Dendritic cell treated with granulocyte-macrophage colony-stimulating factor and Interleukin-4, amounts not matched to agents 40 ng/mL and 50 ng/mL, for 4 days (primary cell): ENCODE measurements at regions not wholly inside any gene's neighbourhood (a gene's known extent, or its start where the extent isn't known, plus 50 kb on each side); places are given as distances from the start of the nearest gene placed in this dataset.
"Not testable (repeated sequence)": the region's sequence is repeated elsewhere in the genome, so short reads cannot be mapped to it uniquely, and the experiment has no call there.

Experiments
- H3K27ac Mint-ChIP-seq: one replicate; pipeline ENCODE4 v1.8.0; 2022; ENCODE audit warnings: mild to moderate bottlenecking, mixed read lengths
- H3K27me3 Mint-ChIP-seq: one replicate; pipeline ENCODE4 v1.8.0; 2022; ENCODE audit warnings: mild to moderate bottlenecking, mixed read lengths
- H3K36me3 Mint-ChIP-seq: one replicate; pipeline ENCODE4 v1.8.0; 2022; ENCODE audit warnings: low read depth, mixed read lengths
- H3K4me1 Mint-ChIP-seq: one replicate; pipeline ENCODE4 v1.8.0; 2022; ENCODE audit warnings: low read depth, mixed read lengths
- H3K4me3 Mint-ChIP-seq: one replicate; pipeline ENCODE4 v1.8.0; 2022; ENCODE audit warnings: mild to moderate bottlenecking, moderate library complexity, mixed read lengths
- H3K9me3 Mint-ChIP-seq: one replicate; pipeline ENCODE4 v1.8.0; 2022; ENCODE audit warnings: mixed read lengths
- intact Hi-C: fragments of 100-400 bp; cut with micrococcal nuclease; formaldehyde crosslinking; loops from one replicate; pipeline ENCODE4 v1.15.0; 2022

- H3K9me3 Mint-ChIP-seq: peaks cover 17% of the 10 kb centered on the region
- no peaks in the 10 kb centered on the region for H3K4me1 Mint-ChIP-seq
- intact Hi-C loops: no loop called here
- H3K4me3 Mint-ChIP-seq: no peak overlapping the region
- H3K27me3 Mint-ChIP-seq: no peaks in the 10 kb centered on the region
- no peak overlapping the region for H3K27ac Mint-ChIP-seq
- H3K36me3 Mint-ChIP-seq: no peaks in the 10 kb centered on the region
Observed at GRCh38 chr3:20747741-20748140, 561.7 kb upstream of the SGO1 start.

- Mint-ChIP-seq H3K4me1 (no peaks in the 10 kb centered on the region), H3K27ac (no peak overlapping the region), H3K27me3 (no peaks in the 10 kb centered on the region), H3K36me3 (no peaks in the 10 kb centered on the region), H3K4me3 (no peak overlapping the region), H3K9me3 (peaks cover 13% of the 10 kb centered on the region)
- intact Hi-C loops: no loop called here
Observed at GRCh38 chr3:20743553-20744321, 557.7 kb upstream of the SGO1 start.

GRCh38 chr3:20742903-20743552 is 557.0 kb upstream of the SGO1 start:
- intact Hi-C loops: no loop called here
- H3K4me3 Mint-ChIP-seq: no peak overlapping the region
- H3K36me3 Mint-ChIP-seq: no peaks in the 10 kb centered on the region
- H3K27me3 Mint-ChIP-seq: no peaks in the 10 kb centered on the region
- H3K27ac Mint-ChIP-seq: no peak overlapping the region
- H3K9me3 Mint-ChIP-seq: peaks cover 7% of the 10 kb centered on the region
- H3K4me1 Mint-ChIP-seq: no peaks in the 10 kb centered on the region

GRCh38 chr3:20741381-20741780 is 555.4 kb upstream of the SGO1 start:
- H3K36me3 Mint-ChIP-seq: no peaks in the 10 kb centered on the region
- no peaks in the 10 kb centered on the region for H3K27me3 Mint-ChIP-seq
- H3K9me3 Mint-ChIP-seq: no peaks in the 10 kb centered on the region
- intact Hi-C loops: no loop called here
- no peak overlapping the region for H3K4me3 Mint-ChIP-seq
- no peak overlapping the region for H3K27ac Mint-ChIP-seq
- H3K4me1 Mint-ChIP-seq: no peaks in the 10 kb centered on the region

DNA sequence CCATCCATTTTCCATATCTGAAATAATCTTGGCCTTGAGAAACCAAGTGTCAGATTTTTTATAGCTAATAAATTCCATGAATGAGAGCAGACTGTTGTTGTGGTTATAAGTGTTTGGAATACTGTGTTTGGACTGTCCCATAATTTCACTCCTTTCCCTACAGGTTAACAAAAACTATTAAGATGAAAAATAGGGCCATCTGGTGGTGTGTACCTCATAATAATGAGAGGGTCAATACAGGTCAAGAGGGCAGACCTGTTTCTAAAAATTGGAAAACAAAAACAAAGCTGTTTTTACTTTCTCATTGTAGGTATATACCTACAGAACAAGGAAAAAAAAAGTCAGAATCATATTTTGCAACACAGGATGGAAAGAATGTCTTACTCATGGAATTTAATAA is 553.8 kb upstream of the SGO1 start:
- no peak overlapping the region for H3K27ac Mint-ChIP-seq
- H3K4me1 Mint-ChIP-seq: no peaks in the 10 kb centered on the region
- H3K4me3 Mint-ChIP-seq: no peak overlapping the region
- intact Hi-C loops: no loop called here
- H3K27me3 Mint-ChIP-seq: no peaks in the 10 kb centered on the region
- H3K36me3 Mint-ChIP-seq: no peaks in the 10 kb centered on the region
- H3K9me3 Mint-ChIP-seq: no peaks in the 10 kb centered on the region

GRCh38 chr3:20736287-20736852 is 550.4 kb upstream of the SGO1 start:
- Mint-ChIP-seq H3K27me3 (no peaks in the 10 kb centered on the region), H3K4me1 (no peaks in the 10 kb centered on the region), H3K9me3 (peaks cover 2% of the 10 kb centered on the region), H3K27ac (no peak overlapping the region), H3K4me3 (no peak overlapping the region), H3K36me3 (no peaks in the 10 kb centered on the region)
- intact Hi-C loops: no loop called here

DNA sequence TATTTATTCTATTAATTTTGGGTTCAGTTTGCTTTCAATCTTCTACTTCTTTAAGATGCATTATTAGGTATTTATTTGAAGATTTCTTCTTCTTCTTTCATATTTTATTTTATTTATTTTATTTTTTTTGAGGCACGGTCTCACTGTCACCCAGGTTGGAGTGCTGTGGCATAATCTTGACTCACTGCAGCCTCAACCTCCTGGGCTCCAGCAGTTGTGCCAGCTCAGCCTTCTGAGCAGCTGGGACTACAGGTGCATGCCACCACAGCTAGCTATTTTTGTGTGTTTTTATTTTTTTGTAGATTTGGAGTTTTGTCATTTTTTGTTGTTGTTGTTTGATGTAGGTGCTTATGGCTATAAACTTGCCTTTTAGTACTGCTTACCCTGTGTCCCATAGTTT is 543.2 kb upstream of the SGO1 start:
- Mint-ChIP-seq H3K4me1 (no peaks in the 10 kb centered on the region), H3K27me3 (no peaks in the 10 kb centered on the region), H3K9me3 (peaks cover 36% of the 10 kb centered on the region), H3K4me3 (no peak overlapping the region), H3K36me3 (no peaks in the 10 kb centered on the region), H3K27ac (no peak overlapping the region)
- intact Hi-C loops: no loop called here

DNA sequence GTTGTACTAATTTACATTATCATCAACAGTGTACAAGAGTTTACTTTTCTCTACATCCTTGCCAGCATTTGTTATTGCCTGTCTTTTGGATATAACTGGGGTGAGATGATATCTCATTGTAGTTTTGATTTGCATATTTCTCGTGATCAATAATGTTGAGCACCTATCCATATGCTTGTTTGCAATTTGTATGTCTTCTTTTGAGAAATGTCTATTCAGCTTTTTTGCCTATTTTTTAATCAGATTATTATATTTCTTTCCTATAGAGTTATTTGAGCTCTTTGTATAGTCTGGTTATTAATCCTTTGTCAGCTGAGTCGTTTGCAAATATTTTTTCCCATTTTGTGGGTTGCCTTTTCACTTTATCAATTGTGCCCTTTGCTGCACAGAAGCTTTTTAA is 540.8 kb upstream of the SGO1 start:
- Mint-ChIP-seq H3K36me3 (no peaks in the 10 kb centered on the region), H3K9me3 (peaks cover 38% of the 10 kb centered on the region), H3K27ac (no peak overlapping the region), H3K27me3 (no peaks in the 10 kb centered on the region), H3K4me1 (no peaks in the 10 kb centered on the region), H3K4me3 (no peak overlapping the region)
- intact Hi-C loops: no loop called here

DNA sequence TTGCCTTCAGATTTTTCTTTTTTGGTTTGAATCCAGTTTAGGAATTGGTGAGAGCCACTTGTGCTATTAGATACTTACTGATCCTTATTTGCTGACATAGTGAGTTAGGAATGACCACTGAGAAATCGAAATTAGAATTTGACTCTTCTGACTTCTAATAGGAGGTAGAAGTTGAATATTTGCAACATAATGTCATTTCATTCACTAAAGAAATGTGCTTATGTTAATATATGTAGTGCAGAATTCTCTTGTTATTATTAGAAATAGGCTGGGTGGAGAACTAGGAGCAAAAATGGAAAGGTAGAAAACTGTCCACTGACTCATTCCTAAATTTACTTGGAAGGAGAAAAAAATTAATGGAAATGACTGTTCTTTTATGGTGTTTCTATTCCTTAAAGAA is 538.2 kb upstream of the SGO1 start:
- Mint-ChIP-seq H3K36me3 (no peaks in the 10 kb centered on the region), H3K4me1 (no peaks in the 10 kb centered on the region), H3K27ac (no peak overlapping the region), H3K27me3 (no peaks in the 10 kb centered on the region), H3K4me3 (no peak overlapping the region), H3K9me3 (peaks cover 29% of the 10 kb centered on the region)
- intact Hi-C loops: no loop called here

DNA sequence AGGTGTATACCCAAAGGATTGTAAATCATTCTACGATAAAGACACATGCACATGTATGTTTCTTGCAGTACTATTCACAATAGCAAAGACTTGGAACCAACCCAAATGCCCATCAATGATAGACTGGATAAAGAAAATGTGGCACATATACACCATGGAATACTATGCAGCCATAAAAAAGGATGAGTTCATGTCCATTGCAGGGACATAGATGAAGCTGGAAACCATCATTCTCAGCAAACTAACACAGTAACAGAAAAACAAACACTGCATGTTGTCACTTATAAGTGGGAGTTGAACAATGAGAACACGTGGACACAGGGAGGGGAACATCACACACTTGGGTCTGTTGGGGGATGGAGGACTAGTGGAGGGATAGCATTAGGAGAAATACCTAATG is 530.4 kb upstream of the SGO1 start:
- H3K27me3 Mint-ChIP-seq, H3K4me1 Mint-ChIP-seq, intact Hi-C loops, H3K36me3 Mint-ChIP-seq, H3K4me3 Mint-ChIP-seq, H3K27ac Mint-ChIP-seq: not testable (repeated sequence)
- H3K9me3 Mint-ChIP-seq: peaks cover 63% of the 10 kb centered on the region

GRCh38 chr3:20701641-20702040 is 515.6 kb upstream of the SGO1 start:
- no peaks in the 10 kb centered on the region for H3K27me3 Mint-ChIP-seq
- no peaks in the 10 kb centered on the region for H3K4me1 Mint-ChIP-seq
- H3K27ac Mint-ChIP-seq: no peak overlapping the region
- intact Hi-C loops: no loop called here
- peaks cover 6% of the 10 kb centered on the region for H3K9me3 Mint-ChIP-seq
- no peaks in the 10 kb centered on the region for H3K36me3 Mint-ChIP-seq
- H3K4me3 Mint-ChIP-seq: no peak overlapping the region

- Mint-ChIP-seq H3K36me3 (no peaks in the 10 kb centered on the region), H3K9me3 (no peaks in the 10 kb centered on the region), H3K4me3 (no peak overlapping the region), H3K4me1 (no peaks in the 10 kb centered on the region), H3K27ac (no peak overlapping the region), H3K27me3 (no peaks in the 10 kb centered on the region)
- intact Hi-C loops: no loop called here
Observed at GRCh38 chr3:20700714-20701113, 514.7 kb upstream of the SGO1 start.

DNA sequence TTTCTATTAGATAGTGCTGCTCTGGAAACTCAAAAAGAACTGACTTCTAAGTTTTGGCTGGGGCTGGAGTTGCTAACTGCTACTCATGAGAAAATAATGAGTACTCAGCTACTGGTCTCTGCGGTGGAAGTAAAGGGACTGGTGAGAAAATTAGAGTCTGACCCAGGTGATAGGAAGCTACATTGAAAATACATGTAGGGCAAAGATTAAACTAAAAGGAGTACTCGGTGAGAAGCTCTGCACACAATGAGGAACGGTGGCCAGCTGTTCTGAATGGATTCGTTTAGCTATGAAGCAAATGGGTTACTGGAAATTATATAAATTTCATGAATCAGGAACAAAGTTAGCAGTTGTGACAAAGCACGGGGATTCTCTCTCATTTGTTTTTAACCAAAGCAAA is 512.9 kb upstream of the SGO1 start:
- Mint-ChIP-seq H3K4me3 (no peak overlapping the region), H3K36me3 (no peaks in the 10 kb centered on the region), H3K9me3 (no peaks in the 10 kb centered on the region), H3K27ac (no peak overlapping the region), H3K4me1 (no peaks in the 10 kb centered on the region), H3K27me3 (no peaks in the 10 kb centered on the region)
- intact Hi-C loops: no loop called here

DNA sequence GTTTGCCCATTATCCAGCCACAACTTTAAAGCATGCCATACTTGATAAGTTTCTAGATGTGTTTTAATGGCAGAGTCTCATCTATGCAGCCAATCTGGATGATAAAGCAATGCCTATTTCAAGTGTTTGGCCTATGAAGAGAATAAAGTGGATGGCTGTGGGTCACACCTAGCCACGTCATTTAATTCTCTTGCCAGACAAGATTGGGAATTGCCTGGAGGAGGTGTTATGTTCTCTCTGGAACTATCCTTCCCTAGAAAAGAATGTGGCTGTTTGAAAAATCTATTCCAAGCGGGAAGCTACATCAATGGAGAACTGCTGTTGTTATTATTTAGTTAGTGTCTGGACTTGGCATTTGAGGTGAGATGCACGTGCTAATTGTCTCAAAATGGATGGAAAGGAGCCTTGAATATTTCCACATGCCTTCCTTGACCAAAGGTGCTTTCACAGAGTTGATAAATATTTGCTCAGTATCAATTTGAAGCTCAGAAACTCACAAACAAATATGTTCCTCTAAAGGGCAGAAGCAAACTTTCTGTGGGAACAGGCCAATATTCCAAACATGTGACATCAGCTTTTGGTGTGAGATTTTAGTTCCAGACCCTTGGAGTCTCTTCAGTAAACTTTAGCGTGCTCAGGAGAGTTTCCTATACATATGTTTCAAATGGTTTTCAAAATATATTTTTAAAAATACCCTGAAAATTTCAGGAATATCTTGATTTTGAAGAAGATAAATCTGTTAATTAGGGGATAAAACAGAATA is 510.6 kb upstream of the SGO1 start:
- Mint-ChIP-seq H3K9me3 (peaks cover 8% of the 10 kb centered on the region), H3K4me1 (no peaks in the 10 kb centered on the region)
- intact Hi-C loops: no loop called here

More for the DNA sequence above, 510.6 kb upstream of the SGO1 start:
- H3K27me3 Mint-ChIP-seq: no peaks in the 10 kb centered on the region
- H3K4me3 Mint-ChIP-seq: no peak overlapping the region
- no peak overlapping the region for H3K27ac Mint-ChIP-seq
- H3K36me3 Mint-ChIP-seq: no peaks in the 10 kb centered on the region
